AG08395 (cell line): ENCODE measurements at regions not wholly inside any gene's neighbourhood (a gene's known extent, or its start where the extent isn't known, plus 50 kb on each side); places are given as distances from the start of the nearest gene placed in this dataset.
"Not testable (repeated sequence)": the region's sequence is repeated elsewhere in the genome, so short reads cannot be mapped to it uniquely, and the experiment has no call there.

ENCODE experiments used
- DNase-seq: peaks from one replicate; pipeline ENCODE4 v3.0.0; 2012; ENCODE audit warnings: mixed read lengths, low spot score

GRCh38 chr1:192418552-192419285 is 101.9 kb downstream of the RGS21 start:
- DNase-seq, result no peak

DNA sequence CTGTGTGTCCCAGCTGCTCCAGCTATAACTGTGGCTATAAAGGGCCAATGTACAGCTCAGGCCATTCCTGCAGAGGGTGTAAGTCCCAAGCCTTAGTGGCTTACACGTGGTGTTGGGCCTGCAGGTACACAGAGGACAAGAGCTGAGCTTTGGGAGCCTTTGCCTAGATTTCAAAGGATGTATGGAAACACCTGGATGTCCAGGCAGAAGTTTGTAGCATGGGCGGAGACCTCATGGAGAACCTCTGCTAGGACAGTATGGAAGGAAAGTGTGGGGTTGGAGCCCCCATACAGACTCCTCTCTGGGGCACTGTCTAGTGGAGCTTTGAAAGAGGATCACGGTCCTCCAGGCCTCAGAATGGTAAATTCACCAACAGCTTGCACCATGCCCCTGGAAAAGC is 113.9 kb downstream of the RGS21 start:
- no peak for DNase-seq

- DNase-seq, result no peak
Measured at GRCh38 chr1:192435704-192436103, 118.9 kb downstream of the RGS21 start.

GRCh38 chr1:192436441-192437078 is 119.8 kb downstream of the RGS21 start:
- no peak for DNase-seq

- no peak for DNase-seq
Measured at GRCh38 chr1:192438737-192439136, 121.9 kb downstream of the RGS21 start.

DNA sequence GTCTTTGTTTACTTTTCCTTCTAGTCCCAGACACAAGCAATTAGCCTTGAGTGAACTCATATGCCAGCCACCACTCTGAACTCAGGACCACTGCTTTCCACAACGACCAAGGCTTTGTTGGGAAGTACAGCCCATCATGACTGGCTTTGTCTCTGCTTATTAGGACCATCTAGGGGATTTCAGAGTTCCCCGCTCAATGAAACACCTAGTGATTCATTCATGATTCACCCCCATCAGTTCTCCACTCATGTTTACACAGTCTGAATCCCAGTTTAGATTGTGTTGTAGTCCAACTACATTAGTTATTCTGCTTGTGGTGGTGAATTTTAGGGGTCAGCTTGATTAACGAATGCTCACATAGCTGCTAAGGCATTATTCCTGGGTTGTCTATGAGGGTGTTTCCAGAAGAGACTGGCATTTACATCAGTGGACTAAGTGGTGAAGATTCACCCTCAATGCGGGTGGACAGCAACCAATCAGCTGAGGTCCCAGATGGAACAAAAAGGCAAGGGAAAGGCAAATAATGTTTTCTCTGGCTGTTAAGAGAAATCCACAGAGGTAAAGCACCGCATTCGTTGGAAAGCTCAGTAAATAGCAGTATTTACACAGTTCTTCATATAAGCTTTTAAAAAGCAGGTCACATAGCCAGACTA is 122.7 kb downstream of the RGS21 start:
- peak; percentile 11 for DNase-seq

DNA sequence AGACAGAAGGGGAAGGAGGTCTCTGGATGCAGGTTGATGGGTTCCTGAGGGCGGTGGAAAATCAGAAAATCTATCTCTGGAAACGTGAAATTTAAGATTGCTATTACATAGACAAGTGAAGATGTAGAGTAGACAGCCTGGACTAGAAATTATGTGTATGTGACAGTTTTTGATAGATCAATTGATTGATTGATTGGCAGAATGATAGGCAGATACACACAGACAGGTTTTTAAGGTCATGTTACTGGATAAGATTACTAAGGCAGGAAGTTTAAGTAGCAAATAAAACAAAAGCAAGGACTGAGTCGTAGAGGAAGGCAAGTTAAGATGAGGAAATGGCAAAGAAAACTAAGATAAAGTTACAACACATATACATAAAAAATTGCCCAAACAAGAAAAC is 124.7 kb downstream of the RGS21 start:
- DNase-seq, result no peak

DNA sequence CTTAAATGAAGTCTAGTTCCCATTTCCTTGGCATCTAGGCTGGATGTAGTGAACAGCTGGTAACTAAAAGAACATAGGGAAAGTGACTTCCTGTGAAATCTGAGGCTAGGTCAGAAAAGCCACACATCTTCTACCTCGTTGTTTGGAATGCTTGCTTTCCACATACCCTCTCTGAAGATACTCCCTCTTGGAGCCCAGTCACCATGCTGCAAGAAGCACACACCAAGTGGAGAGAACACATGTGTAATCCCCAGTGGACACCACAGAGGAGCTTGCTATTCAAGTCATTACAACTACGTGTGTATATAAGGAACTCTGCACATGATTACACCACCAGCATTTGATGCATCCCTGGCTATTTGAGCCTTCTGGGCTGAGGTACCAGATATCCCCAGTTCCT is 125.9 kb downstream of the RGS21 start:
- DNase-seq, result no peak

DNA sequence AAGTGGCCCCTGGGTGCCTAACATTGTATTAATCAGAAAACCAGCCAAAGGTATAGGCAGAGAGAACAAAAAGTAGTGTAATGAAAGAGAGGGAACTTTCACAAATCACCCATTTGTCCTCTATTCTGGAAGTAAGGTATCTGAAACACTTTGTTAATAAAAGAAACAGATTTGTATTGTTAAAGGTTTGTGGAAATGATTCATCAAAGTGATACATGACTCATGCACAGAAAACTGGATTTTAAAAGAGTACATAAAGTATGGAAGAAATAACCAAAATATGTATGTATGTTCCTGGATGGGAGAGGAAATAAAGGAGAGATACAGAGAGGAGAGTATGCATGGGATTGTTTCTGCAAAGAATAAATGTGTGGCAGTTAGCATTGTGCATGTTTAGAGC is 126.8 kb downstream of the RGS21 start:
- DNase-seq, result no peak

DNA sequence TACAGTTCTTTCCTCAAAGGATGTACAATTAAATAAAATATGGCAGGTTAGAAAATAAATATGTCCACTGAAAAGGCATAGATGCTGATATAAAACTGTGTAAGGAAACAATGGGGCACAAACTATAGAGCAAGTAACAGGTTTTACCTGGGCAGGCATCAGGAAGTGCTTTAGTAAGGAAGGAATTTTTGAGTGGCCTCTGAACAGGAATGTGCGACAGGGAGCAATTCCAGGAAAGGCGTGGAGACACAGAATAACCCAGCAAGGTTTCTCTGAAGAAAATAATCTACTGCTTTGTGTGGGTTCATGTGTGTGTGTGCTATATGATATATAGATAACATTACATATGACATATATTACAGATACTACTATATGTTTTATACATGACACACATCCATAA is 128.4 kb downstream of the RGS21 start:
- no peak for DNase-seq

GRCh38 chr1:192445839-192446489 is 129.2 kb downstream of the RGS21 start:
- DNase-seq, result peak; percentile 49

GRCh38 chr1:192448026-192448578 is 127.5 kb upstream of the RGS1 start:
- DNase-seq, result no peak

DNA sequence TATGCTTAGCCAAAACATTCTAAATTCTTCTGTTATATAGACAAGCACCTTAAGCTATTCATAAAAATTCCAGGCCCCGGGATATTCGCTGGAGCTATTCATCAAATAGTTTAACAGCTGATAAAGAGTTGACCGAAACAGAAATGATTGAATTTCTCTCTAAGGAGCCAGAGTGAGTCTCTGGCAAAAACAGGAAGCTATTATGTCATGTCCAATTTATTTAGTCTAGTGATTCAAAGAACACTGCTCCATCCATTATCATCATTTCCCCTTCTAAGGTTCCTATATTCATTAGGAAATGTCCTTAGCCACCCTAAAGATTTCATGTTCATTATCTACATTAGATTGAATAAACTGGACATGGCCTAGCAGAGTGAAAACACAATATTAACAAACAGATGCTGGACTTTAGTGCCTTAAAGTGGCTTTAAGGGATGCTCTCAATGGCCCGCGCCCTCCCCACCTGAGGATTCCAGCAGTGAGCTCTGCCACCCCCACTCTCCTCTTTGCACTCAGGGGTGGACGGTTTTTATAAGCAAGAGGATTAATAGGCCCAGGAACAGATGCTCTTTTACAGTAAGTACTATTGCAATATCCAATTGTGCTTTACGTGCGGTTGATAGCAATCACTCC is 122.1 kb upstream of the RGS1 start:
- no peak for DNase-seq

- DNase-seq, result no peak
Measured at GRCh38 chr1:192459467-192459866, 116.1 kb upstream of the RGS1 start.

DNA sequence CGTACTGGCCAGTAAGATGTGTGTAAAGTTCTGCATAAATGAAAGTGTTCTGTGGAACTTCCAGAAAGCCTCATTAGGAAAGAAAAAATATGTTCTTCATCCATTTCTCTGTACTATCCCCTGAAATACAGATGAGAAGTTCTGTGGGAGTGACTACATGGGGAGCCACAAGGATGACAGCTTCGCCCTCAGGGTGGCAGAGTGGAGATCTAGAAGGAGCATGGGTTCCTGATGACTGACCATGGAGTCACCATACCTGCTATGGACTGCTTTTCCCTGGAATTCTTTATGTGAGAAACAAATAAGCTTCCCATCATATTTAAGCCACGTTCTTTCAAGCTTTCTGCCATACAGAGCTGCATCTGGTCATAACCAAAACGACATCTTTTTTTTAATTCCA is 113.9 kb upstream of the RGS1 start:
- DNase-seq, result no peak

GRCh38 chr1:192462616-192463015 is 113.0 kb upstream of the RGS1 start:
- no peak for DNase-seq

GRCh38 chr1:192463661-192464060 is 111.9 kb upstream of the RGS1 start:
- DNase-seq, result no peak

GRCh38 chr1:192465221-192465620 is 110.4 kb upstream of the RGS1 start:
- DNase-seq, result not testable (repeated sequence)

GRCh38 chr1:192474080-192474683 is 101.4 kb upstream of the RGS1 start:
- DNase-seq, result peak; percentile 45

DNA sequence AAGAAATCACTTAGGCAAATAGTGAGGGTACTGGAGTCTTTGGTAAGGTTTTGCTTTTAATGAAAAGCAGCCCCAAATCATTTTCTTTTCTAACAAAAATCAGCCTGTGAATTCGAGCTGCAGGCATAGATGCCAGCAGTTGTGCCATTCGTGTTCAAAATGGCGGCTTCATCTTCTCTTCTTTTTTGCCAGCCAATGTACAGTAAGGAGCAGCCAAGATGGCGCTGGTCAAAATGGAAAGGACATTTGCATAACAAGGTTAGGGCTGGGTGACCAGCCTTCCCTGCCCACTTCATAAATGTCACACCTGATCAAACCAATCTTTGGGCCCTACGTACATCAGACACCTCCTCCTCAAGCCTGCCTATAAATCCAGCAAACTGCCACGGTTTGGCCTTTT is 100.2 kb upstream of the RGS1 start:
- DNase-seq, result no peak

- no peak for DNase-seq
Measured at GRCh38 chr1:192475970-192476369, 99.6 kb upstream of the RGS1 start.
